ENCODE measurements at regions not wholly inside any gene's neighbourhood (a gene's known extent, or its start where the extent isn't known, plus 50 kb on each side); places are given as distances from the start of the nearest gene placed in this dataset.

GRCh38 chr4:149927514-149927913 lies 111.9 kb upstream of the IQCM start:
- TF ChIP-seq CREB5 (CRISPR knock-in tag; IDR thresholded peaks at IDR 0.05; ENCODE audit: low read depth) (no peak), ESRRG (CRISPR knock-in tag; IDR thresholded peaks at IDR 0.05) (no peak), POU6F1 (CRISPR knock-in tag; IDR thresholded peaks at IDR 0.05; ENCODE audit: borderline replicate concordance, low read depth) (no peak), SNAI2 (CRISPR knock-in tag; IDR thresholded peaks at IDR 0.05) (no peak), GLIS3 (CRISPR knock-in tag; IDR thresholded peaks at IDR 0.05) (no peak), OSR1 (CRISPR knock-in tag; IDR thresholded peaks at IDR 0.05) (no peak), PATZ1 (CRISPR knock-in tag; IDR thresholded peaks at IDR 0.05; ENCODE audit: borderline replicate concordance) (no peak), CSRNP3 (CRISPR knock-in tag; IDR thresholded peaks at IDR 0.05) (no peak), ZC3H10 (CRISPR knock-in tag; IDR thresholded peaks at IDR 0.05) (no peak), ZFP30 (CRISPR knock-in tag; IDR thresholded peaks at IDR 0.05) (no peak), ARNTL (CRISPR knock-in tag; IDR thresholded peaks at IDR 0.05; ENCODE audit: borderline replicate concordance, low read depth) (no peak)

GRCh38 chr4:149928507-149928906 lies 112.9 kb upstream of the IQCM start:
- TF ChIP-seq ZNF8 (CRISPR knock-in tag; IDR thresholded peaks at IDR 0.05), result no peak
- no peak for TF ChIP-seq PATZ1 (CRISPR knock-in tag; IDR thresholded peaks at IDR 0.05; ENCODE audit: borderline replicate concordance)
- TF ChIP-seq ZFP30 (CRISPR knock-in tag; IDR thresholded peaks at IDR 0.05), result no peak
- TF ChIP-seq ZC3H10 (CRISPR knock-in tag; IDR thresholded peaks at IDR 0.05), result no peak
- TF ChIP-seq CREB5 (CRISPR knock-in tag; IDR thresholded peaks at IDR 0.05; ENCODE audit: low read depth), result no peak
- TF ChIP-seq PPARA (CRISPR knock-in tag; IDR thresholded peaks at IDR 0.05; ENCODE audit: borderline replicate concordance), result no peak
- TF ChIP-seq TSHZ2 (CRISPR knock-in tag; IDR thresholded peaks at IDR 0.05), result no peak
- TF ChIP-seq SNAI2 (CRISPR knock-in tag; IDR thresholded peaks at IDR 0.05), result no peak
- TF ChIP-seq ESRRG (CRISPR knock-in tag; IDR thresholded peaks at IDR 0.05), result no peak
- no peak for TF ChIP-seq ZNF565 (CRISPR knock-in tag; conservative IDR thresholded peaks at IDR 0.05; ENCODE audit: low read depth)
- TF ChIP-seq ISL1 (CRISPR knock-in tag; IDR thresholded peaks at IDR 0.05), result no peak
- no peak for TF ChIP-seq RARB (CRISPR knock-in tag; IDR thresholded peaks at IDR 0.05)
- TF ChIP-seq ZNF70 (CRISPR knock-in tag; IDR thresholded peaks at IDR 0.05), result no peak
- no peak for TF ChIP-seq OSR1 (CRISPR knock-in tag; IDR thresholded peaks at IDR 0.05)
- TF ChIP-seq BACH2 (CRISPR knock-in tag; IDR thresholded peaks at IDR 0.05; ENCODE audit: borderline replicate concordance), result no peak
- TF ChIP-seq TCF4 (CRISPR knock-in tag; IDR thresholded peaks at IDR 0.05; ENCODE audit: borderline replicate concordance), result no peak
- no peak for TF ChIP-seq TOX (CRISPR knock-in tag; IDR thresholded peaks at IDR 0.05; ENCODE audit: borderline replicate concordance)
- no peak for TF ChIP-seq ARNTL (CRISPR knock-in tag; IDR thresholded peaks at IDR 0.05; ENCODE audit: borderline replicate concordance, low read depth)
- no peak for ATAC-seq

More at GRCh38 chr4:149927514-149927913, 111.9 kb upstream of the IQCM start:
- ATAC-seq, result no peak
